ENCODE measurements at regions not wholly inside any gene's neighbourhood (a gene's known extent, or its start where the extent isn't known, plus 50 kb on each side); places are given as distances from the start of the nearest gene placed in this dataset.

DNA sequence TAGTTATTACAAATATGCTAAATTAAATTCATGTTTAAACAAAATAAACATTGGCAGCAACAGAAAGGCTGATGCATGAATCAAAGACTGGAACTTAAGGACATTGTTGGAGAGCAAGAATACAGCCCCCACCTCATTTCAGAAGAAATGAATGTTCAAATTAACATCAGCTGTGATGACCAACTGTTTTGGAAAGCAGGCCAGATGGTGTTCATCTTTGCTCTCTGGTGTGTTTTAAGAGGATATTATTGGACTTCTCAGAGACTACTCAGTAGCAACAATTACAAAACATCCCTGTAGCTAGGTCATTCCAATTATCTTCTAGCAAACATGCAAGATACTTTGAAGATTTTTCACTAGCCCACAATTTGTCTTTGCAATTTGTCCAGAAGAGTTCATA lies 118.6 kb upstream of the DOK5 start:
- no peak for DNase-seq (ENCODE audit: low read depth in 2 of 3, low spot score in 1 of 3)

DNA sequence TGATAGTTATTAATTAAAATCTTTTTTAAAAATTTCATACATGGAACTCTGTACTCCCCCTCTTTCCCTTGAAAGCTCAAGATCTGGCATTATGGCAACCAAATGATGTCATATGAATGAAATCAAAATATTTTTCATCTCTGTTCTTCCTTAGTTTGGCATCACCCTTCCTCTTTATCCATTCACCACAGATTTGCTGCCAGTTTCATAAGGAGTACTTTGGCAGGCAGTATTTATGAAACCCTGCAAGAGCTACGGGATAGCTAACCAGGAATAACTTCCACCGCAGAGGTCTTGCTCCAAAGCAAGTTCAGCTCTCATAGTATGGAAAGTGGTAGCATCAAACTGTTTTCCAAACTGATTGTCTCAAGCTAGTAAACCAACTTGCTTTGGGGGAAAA lies 113.9 kb upstream of the DOK5 start:
- DNase-seq (ENCODE audit: low read depth in 2 of 3, low spot score in 1 of 3) = no peak

GRCh38 chr20:54362283-54362682 lies 113.1 kb upstream of the DOK5 start:
- no peak for DNase-seq (ENCODE audit: low read depth in 2 of 3, low spot score in 1 of 3)

- no peak for DNase-seq (ENCODE audit: low read depth in 2 of 3, low spot score in 1 of 3)
These were observed 111.0 kb upstream of the DOK5 start for GRCh38 chr20:54364365-54364764.

- no peak for DNase-seq (ENCODE audit: low read depth in 2 of 3, low spot score in 1 of 3)
These were observed 110.5 kb upstream of the DOK5 start for GRCh38 chr20:54364919-54365318.

DNA sequence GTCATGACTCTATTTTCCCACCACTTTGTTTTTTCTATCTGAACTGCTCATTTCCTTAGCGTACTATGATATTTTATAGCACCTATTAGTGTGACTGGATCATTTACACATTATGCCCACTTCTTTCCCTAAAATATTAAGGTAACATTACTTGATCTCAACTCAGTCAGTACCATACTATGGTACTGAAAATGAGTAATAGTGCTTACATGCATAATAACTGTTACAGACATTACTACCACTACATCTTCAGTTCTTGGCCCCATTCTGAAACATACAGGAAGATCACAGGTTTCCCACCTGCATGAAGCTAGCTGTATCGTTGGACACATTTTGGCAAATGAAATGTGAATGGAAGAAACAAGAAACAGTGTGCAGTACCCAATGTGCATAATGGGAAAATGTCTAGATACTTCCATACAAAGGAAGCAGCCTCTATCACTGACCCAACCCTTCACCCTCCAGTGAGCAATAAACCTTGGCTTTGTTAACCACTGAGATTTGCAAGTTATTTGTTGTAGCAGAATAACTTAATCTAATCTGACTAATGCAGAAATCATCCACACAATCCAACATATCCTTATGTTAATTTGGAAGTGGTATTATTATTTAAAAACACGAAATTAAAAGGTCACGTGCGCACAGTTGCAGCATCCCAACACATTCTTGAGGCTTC lies 108.6 kb upstream of the DOK5 start:
- no peak for DNase-seq (ENCODE audit: low read depth in 2 of 3, low spot score in 1 of 3)

DNA sequence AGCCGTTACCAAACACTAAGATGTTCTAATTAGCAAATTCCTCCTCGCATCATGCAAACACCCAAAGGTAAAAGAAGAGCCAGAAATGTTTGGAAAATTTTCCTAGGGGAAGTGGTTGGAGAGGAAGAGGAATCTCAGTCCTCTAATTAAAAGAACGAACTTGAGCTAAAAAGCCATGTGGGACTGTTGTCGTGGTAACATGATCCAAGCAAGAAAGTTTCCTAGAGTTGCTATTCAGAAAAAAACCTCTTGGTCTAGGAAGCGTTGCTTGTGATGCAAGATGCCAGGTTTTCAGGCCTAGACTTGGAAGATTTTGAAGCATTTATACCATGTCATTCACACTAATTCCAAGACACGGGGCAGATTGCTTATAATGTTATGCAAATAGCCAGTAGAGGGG lies 106.8 kb upstream of the DOK5 start:
- DNase-seq (ENCODE audit: low read depth in 2 of 3, low spot score in 1 of 3) = no peak

- DNase-seq (ENCODE audit: low read depth in 2 of 3, low spot score in 1 of 3) = no peak
These were observed 103.1 kb upstream of the DOK5 start for GRCh38 chr20:54372313-54372712.

GRCh38 chr20:54377992-54378773 lies 97.2 kb upstream of the DOK5 start:
- DNase-seq (ENCODE audit: low read depth in 2 of 3, low spot score in 1 of 3) = no peak

DNA sequence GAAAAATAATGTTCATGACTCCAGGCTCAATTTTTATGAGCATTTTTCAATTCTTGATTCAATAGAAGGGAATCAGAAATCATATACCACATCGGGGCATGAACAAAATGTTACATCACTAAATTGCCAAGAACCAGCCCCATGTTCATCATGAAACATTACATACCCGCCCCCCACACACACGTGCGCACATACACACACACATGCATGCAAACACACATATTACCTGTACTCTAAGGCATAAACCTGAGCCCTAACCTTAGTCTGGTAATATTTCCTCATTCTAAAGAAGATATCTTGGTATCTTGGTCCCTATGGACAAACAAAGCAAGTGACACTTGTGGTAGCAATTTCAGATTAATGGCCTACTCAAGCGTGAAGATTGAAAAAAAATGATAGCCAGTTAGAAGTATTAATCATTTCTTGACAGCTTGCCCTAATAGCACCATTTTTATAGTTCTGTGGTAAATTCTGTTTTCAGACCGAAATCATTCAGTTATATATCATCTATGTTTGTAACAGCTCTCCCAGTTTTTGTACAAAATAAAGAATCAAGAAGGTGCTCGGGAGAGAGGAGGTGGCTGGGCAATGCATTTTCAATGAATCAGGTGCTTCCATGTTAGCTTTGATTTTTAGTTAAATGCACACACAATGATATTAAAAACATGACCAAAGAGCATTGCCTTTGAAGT lies 95.4 kb upstream of the DOK5 start:
- DNase-seq (ENCODE audit: low read depth in 2 of 3, low spot score in 1 of 3) = no peak

DNA sequence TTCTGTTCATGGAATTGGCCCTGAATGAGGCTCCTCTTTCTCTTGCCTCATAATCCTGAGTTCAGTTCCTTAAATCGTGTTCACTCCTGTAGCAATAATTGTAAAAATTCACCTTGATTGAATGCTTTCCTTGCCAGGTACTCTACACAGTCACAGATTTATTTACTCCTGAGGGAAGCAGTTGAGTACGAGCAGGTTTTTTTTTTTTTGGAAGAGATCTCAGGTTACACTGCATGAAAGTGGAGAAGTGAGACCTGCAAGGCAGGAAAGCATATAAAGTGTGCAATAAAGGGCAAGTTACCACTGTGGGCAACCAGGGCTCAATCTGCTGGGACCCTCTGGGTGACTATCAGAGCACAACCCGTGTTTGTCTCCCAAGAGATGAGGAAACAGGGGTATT lies 93.0 kb upstream of the DOK5 start:
- no peak for DNase-seq (ENCODE audit: low read depth in 2 of 3, low spot score in 1 of 3)

GRCh38 chr20:54385746-54386145 lies 89.6 kb upstream of the DOK5 start:
- DNase-seq (ENCODE audit: low read depth in 2 of 3, low spot score in 1 of 3) = no peak

DNA sequence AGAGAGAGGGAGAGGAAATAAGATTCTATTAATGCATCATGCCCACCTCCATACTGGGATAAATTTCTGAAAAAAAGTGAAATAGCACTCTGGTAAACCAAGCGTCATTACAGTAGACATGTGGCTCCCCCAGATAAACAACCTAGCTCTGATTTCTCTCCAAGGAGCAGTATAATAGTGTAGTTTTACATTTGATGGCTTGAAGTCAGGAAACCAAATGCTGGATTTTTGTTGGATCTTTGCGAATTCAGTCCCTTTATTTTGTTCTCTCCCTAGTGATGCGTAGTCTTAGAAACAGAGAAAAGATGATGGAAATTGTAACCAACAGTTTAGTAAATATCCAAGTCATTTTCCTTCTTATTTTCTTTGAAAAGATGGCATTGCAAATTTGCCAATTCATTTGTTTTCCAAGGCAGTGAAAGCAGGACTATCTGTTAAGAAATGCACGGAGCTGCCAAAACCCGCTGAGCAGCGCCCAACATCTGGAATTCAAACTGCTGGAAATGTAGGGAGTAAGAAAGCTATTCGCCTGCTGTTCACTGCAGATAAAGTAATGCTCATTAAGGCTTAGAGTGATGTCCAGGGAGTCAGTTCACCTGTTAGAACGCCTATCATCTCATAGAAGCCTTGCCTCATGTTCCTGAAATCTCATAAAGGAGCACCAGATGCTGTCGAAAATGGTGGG lies 85.7 kb upstream of the DOK5 start:
- DNase-seq (ENCODE audit: low read depth in 2 of 3, low spot score in 1 of 3) = no peak

- no peak for DNase-seq (ENCODE audit: low read depth in 2 of 3, low spot score in 1 of 3)
These were observed 77.9 kb upstream of the DOK5 start for GRCh38 chr20:54397292-54398140.

DNA sequence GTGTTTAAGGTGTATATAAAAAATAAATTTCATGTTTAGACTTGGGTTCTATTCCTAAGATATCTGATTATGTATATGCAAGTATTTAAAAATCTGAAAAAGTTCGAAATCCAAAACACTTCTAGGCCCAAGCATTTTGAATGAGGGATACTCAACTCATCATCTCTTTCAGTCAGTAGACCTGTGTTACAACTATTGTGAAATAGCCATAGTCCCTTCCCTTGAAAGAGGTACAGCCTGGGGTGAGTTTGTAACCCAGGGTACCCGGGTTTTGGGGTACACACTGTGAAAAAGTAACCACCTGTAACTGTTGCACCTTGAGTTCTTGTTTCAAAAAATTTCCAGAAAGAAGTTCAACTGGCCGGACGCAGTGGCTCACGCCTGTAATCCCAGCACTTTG lies 76.6 kb upstream of the DOK5 start:
- no peak for DNase-seq (ENCODE audit: low read depth in 2 of 3, low spot score in 1 of 3)

DNA sequence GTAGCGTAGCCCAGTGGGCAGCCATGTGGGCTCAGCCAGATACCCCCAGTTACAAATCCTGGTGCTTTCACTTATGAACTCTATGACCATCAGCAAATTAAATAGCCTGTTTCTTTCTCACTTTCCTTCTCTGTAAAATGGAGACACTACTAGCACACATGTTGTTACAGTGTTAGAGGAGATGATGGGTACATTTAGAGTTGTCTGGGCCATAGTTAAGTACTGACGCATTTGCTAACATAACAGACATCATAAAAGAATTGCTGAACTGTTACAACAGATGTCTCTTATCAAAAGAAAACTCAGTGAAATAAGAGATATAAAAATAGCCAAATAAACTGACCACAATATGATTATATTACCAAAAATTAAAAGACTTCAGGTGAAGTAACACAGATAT lies 69.9 kb upstream of the DOK5 start:
- no peak for DNase-seq (ENCODE audit: low read depth in 2 of 3, low spot score in 1 of 3)

GRCh38 chr20:54407459-54407858 lies 67.9 kb upstream of the DOK5 start:
- no peak for DNase-seq (ENCODE audit: low read depth in 2 of 3, low spot score in 1 of 3)

DNA sequence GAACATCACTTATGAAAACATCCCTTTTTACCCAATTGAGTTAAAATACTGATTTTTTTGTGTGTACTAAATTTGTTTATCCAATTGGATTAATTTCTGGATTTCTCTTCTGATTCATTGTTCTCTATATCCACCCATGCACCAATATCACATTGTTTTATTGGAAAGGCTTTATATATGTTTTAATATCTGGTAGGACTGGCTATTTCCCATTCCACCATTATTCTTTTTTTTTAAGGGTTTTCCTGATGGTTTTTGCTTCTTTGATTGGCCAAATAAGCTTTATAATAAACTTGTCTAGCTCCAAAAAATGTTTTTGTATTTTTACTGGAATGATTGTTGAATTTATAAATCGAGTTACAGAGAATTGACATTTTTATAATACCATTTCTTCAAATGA lies 59.4 kb upstream of the DOK5 start:
- no peak for DNase-seq (ENCODE audit: low read depth in 2 of 3, low spot score in 1 of 3)

GRCh38 chr20:54416770-54417169 lies 58.6 kb upstream of the DOK5 start:
- DNase-seq (ENCODE audit: low read depth in 2 of 3, low spot score in 1 of 3) = no peak

DNA sequence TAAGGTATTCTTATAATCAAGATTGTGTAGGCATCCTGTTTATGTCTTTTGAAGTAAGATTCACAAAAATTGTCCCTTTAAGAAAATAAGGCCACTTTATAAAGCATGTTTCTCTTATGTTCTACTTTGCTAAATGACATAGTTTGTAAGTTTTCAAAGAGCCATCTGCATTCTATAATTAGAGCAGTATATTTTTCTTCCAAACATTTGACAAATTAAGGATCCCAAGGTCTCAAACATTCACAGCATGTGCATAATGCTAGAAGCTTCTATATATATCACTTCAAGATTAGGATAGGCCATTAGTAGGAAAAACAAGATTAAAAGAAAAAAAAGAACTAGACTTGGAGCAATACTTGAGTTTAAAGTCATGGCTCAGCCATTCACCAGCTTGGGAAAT lies 55.9 kb upstream of the DOK5 start:
- no peak for DNase-seq (ENCODE audit: low read depth in 2 of 3, low spot score in 1 of 3)
